ENCODE measurements at regions not wholly inside any gene's neighbourhood (a gene's known extent, or its start where the extent isn't known, plus 50 kb on each side); places are given as distances from the start of the nearest gene placed in this dataset.

DNA sequence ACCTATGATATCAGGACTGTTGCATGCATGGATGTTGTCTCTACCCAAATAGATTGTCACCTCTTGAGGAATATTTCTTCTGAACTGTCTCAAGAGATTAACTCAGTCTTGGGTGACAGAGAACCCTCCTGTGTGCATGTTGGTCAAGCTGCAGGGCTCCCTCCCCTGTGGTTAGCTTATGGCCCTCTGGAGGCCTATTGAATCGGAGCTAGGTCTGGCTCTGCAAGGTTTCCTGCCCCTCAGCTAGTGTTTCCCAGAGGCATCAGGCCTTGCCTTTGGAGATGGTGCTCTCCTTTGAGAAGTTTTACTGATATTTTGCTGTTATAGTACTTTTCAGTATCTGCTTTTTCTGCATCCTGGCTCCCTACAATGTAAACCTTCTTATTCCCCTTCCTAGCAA is 769.2 kb upstream of the FAM98A start:
- no peak for DNase-seq

- DNase-seq: no peak
Measured at GRCh38 chr2:34365932-34366331, 766.8 kb upstream of the FAM98A start.

DNA sequence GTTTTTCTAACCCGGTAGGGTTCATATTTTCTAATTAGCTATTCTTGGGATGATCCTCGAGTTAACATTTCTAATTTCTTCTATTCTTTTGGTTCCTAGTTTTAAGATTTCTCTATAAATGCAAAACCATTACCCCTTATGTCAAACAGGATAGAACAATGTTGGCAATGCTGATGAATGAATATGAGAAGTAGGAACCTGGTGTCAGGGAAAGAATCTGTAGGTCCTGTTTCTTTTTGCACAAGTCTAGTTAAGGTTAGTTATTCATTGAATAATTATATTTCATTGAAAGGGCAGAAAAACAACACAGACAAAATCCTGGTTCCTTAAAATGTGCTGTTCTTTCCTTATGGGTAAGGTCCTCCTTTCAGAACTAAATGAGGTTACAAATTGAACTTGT is 766.4 kb upstream of the FAM98A start:
- DNase-seq: no peak

- no peak for DNase-seq
Measured at GRCh38 chr2:34353509-34354113, 754.5 kb upstream of the FAM98A start.

DNA sequence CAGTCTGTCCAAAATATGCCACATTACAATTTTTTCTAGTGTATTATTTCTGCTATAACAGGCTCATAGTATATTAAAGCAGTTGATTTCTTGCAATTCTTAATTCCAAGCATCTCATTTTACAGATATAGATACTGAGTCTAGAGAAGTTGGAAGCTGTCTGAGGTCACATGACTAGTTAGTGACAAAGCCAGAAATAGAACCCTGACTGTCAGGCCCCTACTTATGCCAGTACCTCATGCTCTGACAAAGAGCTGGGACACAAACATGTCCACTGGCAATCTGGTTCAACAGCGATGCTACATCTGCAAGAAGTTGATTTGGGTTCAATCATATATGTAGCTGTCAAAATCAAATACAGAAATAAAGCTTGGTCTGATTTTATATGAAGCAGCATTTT is 750.4 kb upstream of the FAM98A start:
- no peak for DNase-seq

- no peak for DNase-seq
Measured at GRCh38 chr2:34345030-34345429, 745.9 kb upstream of the FAM98A start.

- no peak for DNase-seq
Measured at GRCh38 chr2:34340307-34340706, 741.2 kb upstream of the FAM98A start.

GRCh38 chr2:34337735-34338134 is 738.6 kb upstream of the FAM98A start:
- no peak for DNase-seq

GRCh38 chr2:34332813-34333212 is 733.7 kb upstream of the FAM98A start:
- DNase-seq: no peak

DNA sequence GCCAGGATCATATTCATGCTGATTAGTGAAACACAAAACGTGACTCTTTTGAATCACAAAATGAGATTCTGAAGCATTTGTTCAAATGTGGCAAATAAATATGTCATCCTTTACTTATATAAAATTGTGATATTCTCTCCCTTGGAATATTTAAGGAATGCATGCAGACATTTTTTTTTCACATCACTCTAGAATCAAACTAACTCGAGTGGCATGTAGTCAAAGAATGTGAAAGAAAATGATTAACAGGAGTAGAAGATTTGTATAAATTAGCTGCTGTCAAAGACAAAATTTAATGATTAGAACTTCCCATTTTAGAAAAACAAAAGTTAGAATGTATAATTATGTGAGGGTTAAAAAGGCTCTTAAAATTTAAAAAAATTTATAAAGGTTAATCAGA is 721.0 kb upstream of the FAM98A start:
- DNase-seq: no peak

DNA sequence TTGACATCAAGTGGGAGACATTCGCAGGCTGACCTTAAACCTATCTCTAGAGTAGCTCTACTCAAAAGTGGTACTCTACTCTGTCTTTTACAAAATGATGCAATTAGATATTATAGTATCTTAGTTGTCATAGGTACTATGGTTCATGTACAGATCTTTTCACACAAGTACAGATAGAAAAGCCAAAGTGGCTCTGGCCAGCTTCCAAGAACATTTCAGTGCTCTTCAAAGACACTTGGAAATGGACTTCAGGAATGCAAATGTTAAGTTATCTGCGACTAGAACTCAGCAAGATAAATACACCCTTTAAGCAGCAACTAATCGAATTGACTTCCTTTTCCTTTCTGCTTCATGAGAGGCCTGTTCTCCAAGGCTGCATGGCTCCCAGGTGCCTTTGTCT is 718.7 kb upstream of the FAM98A start:
- DNase-seq: no peak

DNA sequence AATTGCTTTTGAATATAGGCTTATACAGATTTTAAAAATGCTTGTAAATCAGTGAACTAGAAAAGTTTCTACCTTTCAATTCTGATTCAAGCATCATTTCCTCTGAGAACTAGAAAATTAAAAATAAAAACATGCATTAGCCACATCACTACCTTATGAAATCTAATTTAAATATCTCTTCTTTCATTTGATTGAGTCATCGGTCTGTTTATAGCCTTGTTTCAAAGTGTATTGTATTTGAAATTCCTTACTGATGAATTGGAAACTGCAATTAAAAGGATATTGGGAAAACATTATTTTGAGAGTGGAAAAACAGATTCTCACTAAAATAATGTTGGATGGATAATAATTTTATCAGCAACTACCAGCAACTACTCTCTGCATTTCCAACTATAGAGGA is 717.7 kb upstream of the FAM98A start:
- DNase-seq: no peak

DNA sequence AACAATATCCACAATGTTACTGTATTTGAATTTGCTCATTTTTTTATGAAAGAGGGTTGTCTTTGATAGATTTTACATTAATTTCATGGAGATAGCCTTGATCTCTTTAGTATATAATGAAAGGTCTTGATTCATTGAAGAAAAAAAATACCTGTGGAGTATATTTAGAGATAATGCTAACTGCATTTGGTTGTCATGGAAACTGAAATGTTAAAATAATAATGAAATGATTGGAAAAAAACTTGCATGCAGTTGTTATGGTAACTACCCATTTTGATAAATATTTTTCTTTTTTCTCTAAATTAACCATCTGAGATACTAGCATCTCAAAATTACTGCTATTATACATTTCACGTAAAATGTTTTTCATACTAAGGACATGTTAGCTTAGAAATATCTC is 712.7 kb upstream of the FAM98A start:
- DNase-seq: no peak

DNA sequence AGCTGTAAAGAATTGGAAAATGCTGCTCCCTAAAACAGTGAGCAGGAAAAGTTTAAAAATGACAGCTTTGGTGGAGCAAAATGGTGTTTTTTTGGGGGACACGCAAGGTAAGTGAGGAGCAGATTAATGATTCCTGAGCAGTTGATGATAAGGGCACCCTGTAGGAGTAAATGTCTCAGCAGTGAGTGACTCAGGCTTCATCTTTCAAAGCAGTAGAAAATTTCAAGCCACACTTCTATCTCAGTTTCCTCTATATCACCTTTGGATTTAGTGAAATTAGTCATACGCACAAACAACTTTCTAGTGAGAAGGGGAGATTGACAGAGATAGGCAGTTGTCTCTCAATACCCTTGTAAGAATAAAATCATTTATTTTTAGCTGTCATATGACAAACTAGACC is 709.0 kb upstream of the FAM98A start:
- no peak for DNase-seq

- DNase-seq: no peak
Measured at GRCh38 chr2:34307636-34308035, 708.5 kb upstream of the FAM98A start.

GRCh38 chr2:34306745-34307144 is 707.6 kb upstream of the FAM98A start:
- DNase-seq: no peak

GRCh38 chr2:34305587-34305986 is 706.5 kb upstream of the FAM98A start:
- DNase-seq: no peak

DNA sequence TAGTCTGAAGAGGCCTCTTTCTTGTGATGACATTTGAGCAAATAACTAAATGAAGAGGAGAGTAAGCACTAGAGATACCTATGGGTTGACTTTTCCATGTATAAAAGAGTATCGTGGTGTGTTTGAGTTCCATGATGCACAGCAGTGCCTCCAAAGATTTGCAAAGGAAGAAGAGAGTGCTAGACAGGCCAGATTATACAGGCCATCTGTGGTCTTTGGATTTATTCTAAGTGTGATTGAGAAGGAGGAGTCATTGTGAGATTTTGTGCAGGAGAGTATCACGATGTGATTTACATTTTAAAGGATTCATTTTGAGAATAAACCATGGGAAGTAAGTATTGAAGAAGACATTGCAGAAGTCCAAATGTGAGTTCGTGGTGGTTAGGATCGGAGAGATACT is 695.9 kb upstream of the FAM98A start:
- DNase-seq: no peak

DNA sequence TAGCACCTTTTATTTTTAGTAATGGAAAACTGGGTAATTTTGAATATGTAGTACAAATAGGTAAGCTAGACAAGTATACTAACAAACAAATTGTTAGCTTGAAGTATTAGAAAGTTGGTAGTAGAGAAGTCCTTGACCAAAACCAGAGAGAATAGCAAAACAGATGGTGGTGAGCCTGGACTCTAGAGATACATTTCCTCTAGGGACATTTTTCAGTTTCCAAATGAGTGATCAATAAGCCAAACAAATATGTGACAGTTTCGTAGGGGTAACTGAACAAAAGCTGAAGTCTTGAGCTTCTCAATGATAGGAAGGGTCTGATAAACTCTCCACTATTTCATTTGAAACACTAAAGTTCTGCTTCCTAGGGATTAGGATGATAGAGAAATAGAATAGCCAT is 692.0 kb upstream of the FAM98A start:
- no peak for DNase-seq

- no peak for DNase-seq
Measured at GRCh38 chr2:34288016-34288415, 688.9 kb upstream of the FAM98A start.

DNA sequence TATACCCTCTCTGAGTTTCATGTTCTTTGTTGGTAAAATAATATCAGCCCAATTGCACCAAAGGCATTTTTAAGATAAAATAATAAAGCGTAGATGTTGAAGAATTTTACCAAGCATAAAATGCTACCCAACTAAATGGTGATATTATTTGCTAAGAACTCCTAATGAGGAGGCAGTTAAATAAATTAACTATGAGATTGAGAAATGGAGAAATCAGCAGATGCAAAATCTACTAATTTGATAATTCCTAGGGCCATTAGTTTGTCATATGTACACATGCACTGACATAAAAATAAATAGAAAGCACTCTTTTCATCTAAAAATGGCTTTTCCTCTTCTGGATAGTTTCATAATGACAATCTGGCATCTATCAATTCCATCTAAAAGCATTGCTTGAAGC is 681.5 kb upstream of the FAM98A start:
- no peak for DNase-seq

GRCh38 chr2:34266908-34267697 is 668.0 kb upstream of the FAM98A start:
- no peak for DNase-seq

GRCh38 chr2:34261701-34262100 is 662.6 kb upstream of the FAM98A start:
- no peak for DNase-seq

- no peak for DNase-seq
Measured at GRCh38 chr2:34254272-34254878, 655.3 kb upstream of the FAM98A start.

GRCh38 chr2:34252111-34252510 is 653.0 kb upstream of the FAM98A start:
- no peak for DNase-seq

Measured in T1000 (cell line).